ENCODE measurements at regions not wholly inside any gene's neighbourhood (a gene's known extent, or its start where the extent isn't known, plus 50 kb on each side); places are given as distances from the start of the nearest gene placed in this dataset.
A peak's percentile ranks its signal among the peaks of the same experiment; 100 is the strongest.
"Not testable (repeated sequence)": the region's sequence is repeated elsewhere in the genome, so short reads cannot be mapped to it uniquely, and the experiment has no call there.

DNA sequence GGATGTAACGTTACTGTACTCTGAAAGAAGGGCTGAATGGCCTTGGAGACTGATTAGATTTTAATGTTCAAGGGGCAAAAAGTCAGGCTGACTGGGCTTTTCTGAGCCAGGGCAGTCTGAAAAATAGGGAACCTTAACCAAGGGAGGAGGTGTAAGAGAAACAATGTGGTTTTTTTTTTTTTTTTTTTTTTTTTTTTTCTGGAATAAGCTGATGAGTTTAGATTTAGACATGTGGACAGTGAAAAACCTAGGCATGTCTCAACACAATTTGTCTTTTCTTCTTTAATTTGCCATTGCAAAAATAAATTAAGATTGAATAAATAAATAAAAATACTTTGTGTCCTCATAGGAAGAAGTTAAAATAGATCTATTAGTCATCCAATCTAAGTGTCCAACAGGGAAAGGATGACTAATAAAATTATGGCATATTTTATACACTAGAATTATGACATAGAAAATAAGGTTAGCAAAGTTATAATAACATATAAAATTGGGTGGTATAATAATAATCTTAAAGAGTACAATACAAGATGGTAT is 237.6 kb upstream of the TRIB2 start:
- DNase-seq (ENCODE audit: low read depth in 4 of 4, low spot score in 1 of 4), result no peak

GRCh38 chr2:12484536-12485115 is 232.1 kb upstream of the TRIB2 start:
- no peak for DNase-seq (ENCODE audit: low read depth in 4 of 4, low spot score in 1 of 4)

DNA sequence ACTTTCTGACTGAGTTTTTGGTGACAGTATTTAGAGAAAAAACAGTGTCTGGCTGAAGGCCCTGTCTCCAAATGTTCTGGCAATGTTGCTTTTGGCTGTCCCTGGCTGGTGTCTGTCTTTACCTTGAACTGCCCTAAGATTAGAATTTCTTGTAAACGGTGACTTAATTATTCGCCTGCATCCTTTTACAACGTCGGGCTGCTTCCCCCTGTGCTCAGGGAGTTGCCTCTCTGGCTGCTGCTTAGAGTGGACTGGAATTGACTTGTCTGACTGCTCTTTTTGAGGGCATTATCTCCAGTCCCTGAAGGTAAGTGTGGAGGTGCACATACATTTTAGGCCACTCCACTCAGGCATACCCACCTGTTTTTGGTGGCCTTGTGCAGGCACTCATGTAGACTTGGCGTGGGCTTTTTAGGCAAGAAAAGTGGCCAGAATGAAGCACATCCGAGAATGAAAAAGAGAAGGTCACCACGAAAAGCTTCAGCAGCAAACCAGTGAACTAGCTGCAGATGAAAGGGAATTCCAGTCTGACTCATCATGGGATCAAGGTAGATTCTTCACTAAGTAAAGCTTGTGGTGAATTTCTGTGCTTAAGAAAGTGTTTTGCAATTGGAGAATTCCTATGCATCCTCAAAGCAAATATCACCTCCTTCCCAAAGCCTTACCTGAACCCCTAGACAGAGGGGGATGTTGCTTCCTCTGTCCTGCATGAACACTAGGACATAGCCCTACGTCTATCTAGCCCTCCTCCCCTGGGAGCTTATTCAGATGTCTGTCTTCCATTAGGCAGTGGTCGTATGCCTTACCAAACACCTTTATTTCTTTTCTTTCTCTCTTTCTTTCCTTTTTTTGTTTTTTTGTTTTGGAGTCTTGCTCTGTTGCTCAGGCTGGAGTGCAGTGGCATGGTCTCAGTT is 230.3 kb upstream of the TRIB2 start:
- DNase-seq (ENCODE audit: low read depth in 4 of 4, low spot score in 1 of 4), result no peak

- no peak for DNase-seq (ENCODE audit: low read depth in 4 of 4, low spot score in 1 of 4)
Measured at GRCh38 chr2:12487253-12488004, 229.3 kb upstream of the TRIB2 start.

DNA sequence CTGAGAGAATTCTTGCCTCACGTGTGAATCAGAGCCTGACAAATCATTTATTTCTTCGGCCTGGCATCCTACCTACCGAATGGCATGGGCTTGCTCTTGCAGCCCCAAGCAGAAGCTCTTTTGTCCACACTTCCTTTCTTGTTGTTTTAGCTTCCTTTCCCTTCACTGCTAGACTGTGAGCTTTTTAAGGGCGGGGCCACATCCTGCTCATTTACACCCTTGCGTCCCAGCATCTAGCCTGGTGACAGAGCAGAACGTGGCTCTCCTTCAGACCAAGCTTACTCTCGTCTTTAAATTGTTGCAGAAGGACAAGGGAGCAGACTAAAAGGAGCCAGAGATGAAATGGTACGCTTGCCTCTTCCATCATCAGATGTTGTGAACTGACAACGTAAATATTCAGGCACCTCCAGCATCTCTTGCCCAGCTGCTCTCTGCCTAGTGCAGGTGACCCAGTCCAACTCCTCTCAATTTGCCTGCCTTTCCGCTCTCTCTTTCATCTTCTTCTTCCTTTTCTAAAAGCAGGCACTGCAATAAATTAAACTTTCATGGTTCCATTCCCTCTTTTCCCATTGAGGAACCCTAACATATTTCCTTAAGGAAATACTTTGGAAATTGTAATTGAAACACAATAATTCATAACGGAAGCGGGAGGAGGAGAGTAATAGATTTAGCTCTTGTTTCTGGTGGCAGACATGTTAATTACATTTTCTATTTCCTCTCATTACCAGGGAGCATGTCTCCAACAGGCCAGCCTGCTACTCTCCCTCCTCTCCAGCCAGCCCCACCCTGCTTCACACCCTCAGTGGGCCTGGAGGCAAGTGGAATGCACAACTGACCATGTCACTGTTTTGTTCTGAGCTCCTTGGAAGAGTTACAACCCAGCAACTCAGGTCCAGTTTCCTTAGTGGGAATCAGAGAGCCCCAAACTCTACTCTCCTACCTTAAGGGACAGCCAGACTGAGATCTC is 228.1 kb upstream of the TRIB2 start:
- DNase-seq (ENCODE audit: low read depth in 4 of 4, low spot score in 1 of 4), result no peak

DNA sequence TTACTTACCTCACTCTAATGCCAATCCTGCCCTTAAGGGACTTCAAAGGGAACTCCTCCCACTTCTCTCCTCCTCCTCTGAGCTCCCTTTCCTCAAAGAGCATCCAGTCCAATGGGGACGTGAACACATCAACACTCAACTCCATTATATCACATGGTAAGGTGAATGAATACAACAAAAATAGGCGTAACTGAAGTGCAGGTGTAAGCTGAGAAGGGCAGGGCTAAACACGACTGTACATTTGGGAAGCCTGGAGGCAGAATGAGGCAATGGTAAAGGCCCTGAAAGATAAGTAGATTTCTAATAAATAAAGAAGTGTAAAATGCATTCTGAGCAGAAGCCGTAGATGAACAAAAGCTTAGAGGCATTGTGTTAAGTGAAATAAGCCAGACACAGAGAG is 226.1 kb upstream of the TRIB2 start:
- no peak for DNase-seq (ENCODE audit: low read depth in 4 of 4, low spot score in 1 of 4)

- not testable (repeated sequence) for DNase-seq (ENCODE audit: low read depth in 4 of 4, low spot score in 1 of 4)
Measured at GRCh38 chr2:12492360-12492759, 224.4 kb upstream of the TRIB2 start.

DNA sequence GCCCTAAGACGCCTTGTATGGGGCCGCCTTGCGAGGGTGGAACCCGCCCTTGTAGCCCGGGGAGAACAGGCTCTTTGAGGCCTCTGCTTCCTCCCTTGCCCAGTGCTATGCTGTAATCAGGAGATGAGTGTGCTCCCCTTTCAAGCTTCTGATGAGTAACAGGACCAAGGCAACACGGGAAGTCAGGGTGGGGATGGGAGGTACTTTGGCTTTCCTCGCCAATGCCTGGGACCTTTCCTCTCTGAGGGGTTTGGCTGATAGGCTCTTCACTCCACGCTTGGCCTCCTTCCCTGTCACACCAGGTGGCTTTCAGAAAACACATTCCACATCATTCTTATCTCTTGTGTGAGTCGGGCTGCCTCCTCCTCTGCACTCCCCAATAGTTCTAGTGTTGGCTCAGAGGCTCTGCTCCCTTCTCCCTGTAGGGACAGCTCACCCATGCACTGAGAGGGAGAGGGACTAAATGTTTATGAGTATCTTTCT is 223.7 kb upstream of the TRIB2 start:
- DNase-seq (ENCODE audit: low read depth in 4 of 4, low spot score in 1 of 4), result peak in 1 of 4 experiments; percentile 41

GRCh38 chr2:12495247-12495868 is 221.4 kb upstream of the TRIB2 start:
- no peak for DNase-seq (ENCODE audit: low read depth in 4 of 4, low spot score in 1 of 4)

GRCh38 chr2:12498286-12498685 is 218.4 kb upstream of the TRIB2 start:
- no peak for DNase-seq (ENCODE audit: low read depth in 4 of 4, low spot score in 1 of 4)

DNA sequence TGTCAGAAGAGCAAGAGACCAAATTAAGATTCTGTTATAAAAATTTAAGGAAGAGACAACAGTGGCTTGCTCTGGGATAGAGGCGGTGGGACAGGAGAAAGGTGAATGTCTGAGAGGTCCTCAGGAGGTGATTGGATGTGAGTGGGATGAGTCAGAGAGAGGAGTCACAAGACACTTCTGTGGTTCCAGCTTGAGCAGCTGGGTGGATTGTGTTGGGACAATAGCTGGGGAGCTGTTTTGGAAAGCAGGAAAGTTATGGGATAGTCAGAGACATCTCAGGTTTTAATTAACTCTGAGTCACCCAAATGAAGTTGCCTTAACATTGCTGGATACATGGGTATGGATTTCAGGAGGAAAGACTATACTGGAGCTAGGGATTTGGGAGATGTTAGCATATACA is 218.0 kb upstream of the TRIB2 start:
- no peak for DNase-seq (ENCODE audit: low read depth in 4 of 4, low spot score in 1 of 4)

GRCh38 chr2:12500899-12501298 is 215.8 kb upstream of the TRIB2 start:
- DNase-seq (ENCODE audit: low read depth in 4 of 4, low spot score in 1 of 4), result no peak

DNA sequence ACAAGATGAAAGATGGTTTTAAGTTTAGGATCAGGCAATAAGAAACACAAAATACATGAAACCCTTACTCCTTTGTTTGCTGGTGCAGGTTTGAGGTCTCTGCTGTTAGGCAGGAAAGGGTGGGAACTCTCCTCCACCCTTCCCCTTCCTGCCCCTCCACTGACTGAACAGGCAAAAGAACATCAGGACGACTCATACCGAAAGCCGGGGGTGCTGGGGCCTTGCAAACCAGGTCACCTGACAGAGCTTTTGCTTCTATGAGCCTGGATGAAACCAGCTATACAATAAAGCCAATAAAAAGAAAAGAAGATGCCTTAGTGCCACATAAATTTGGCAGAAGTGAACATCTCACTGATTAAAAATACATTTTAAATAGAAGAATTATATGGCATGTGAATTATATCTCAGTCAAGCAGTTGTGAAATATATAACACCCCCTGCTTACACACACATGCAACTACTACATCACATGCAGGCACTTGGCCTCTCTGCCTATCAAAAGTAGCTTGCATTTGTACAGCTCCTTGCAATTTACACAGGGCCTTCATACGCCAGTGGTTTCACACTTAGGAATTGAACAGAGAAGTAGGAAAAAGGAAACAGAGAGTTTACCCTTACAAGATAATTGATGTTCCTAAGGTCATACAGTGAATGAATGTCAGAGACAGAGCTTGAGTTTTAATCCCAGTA is 215.1 kb upstream of the TRIB2 start:
- peak in 2 of 4 experiments; percentile 57 to 60 for DNase-seq (ENCODE audit: low read depth in 4 of 4, low spot score in 1 of 4)

DNA sequence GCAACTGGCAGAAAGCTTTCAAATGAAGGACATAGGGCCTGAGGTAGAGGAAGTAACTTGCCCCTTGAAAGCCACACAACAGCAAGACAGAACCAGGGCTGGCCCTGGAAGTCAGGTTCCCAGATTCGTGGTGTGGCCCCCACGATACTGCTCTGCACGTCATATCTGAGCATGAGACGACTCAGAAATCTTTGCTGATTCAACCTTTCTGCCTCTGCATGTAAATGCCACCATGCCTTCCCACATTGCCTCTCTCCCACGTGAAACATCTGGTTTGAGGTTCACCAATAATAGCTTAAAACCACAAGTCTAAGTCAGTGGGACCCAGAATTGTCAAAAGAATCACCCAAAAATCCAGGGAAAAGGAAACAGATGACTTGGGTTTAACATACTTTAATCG is 214.0 kb upstream of the TRIB2 start:
- DNase-seq (ENCODE audit: low read depth in 4 of 4, low spot score in 1 of 4), result peak in 1 of 4 experiments; percentile 34

- peak in 1 of 4 experiments; percentile 32 for DNase-seq (ENCODE audit: low read depth in 4 of 4, low spot score in 1 of 4)
Measured at GRCh38 chr2:12504443-12504842, 212.3 kb upstream of the TRIB2 start.

DNA sequence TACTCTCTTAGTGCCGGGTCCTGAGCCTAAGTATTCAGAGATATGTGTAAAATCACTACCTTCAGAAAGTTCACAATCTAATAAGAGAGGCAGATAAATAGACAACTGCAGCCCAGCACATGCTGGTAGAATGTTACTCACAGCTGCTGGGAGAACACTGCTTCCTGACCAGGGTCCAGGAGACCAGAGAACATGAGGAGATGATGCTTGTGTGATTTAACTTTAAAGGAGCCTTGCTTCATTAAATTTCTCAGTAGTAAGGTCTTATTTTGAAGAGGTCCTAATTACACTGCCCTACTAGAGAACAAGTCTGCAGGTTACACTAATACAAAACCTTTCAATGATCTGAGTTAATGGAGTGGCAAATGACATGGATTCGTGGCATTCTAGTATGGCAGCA is 209.9 kb upstream of the TRIB2 start:
- no peak for DNase-seq (ENCODE audit: low read depth in 4 of 4, low spot score in 1 of 4)

DNA sequence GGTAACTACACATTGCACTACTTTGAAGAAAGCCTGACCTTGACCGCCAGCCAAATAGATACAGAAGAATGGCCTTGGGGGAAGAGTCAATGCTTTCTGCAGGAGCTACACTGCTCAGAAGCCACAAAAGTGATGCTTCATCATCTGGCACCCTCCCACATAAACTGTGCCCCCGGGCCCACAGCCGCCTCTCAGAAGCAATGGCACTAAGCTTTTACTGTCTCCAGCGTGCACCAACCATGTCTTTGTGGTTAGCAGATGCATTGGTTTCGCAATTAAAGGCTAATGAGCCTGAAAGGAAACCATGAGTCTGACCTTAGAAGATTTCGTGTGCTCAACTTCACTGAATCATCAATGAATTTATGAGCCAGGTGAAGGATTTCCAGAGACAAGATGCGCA is 209.4 kb upstream of the TRIB2 start:
- peak in 3 of 4 experiments; percentile 53 to 69 (median 65) for DNase-seq (ENCODE audit: low read depth in 4 of 4, low spot score in 1 of 4)

DNA sequence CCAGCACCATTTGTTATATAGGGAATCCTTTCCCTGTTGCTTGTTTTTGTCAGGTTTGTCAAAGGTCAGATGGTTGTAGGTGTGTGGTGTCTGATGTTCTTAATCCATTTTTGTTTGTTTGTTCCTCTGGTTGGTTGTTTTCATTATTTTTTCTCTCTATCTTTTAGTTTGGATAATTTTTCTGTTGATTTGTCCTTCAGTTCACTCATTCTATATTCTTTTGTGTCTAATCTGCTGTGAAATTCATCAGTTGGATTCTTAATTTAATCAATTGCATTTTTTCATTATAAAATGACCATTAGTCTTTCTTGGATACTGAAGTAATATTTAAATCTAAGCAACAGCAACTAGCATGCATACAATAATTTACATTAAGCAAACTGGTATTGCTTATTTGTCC is 206.7 kb upstream of the TRIB2 start:
- no peak for DNase-seq (ENCODE audit: low read depth in 4 of 4, low spot score in 1 of 4)

- DNase-seq (ENCODE audit: low read depth in 4 of 4, low spot score in 1 of 4), result no peak
Measured at GRCh38 chr2:12513339-12513738, 203.4 kb upstream of the TRIB2 start.

Data from stimulated activated CD4-positive, alpha-beta T cell treated with anti-CD3 and anti-CD28 coated beads, Interleukin-1b, Interleukin-23, amount 100 ng/mL, for 24 hours (primary cell).